Retinal pigment epithelial cell (primary cell): ENCODE measurements at regions not wholly inside any gene's neighbourhood (a gene's known extent, or its start where the extent isn't known, plus 50 kb on each side); places are given as distances from the start of the nearest gene placed in this dataset.

Experiments used
- DNase-seq: peaks from one replicate; pipeline ENCODE4 v3.0.0-alpha.2; 2010; ENCODE audit warnings: low read depth
- H3K4me3 ChIP-seq: 2 replicates; pipeline ENCODE4 v1.5.1; 2011; ENCODE audit warnings: mild to moderate bottlenecking, low read length, control low read depth, moderate library complexity
- TF ChIP-seq, protein P1 (sequence below): conservative IDR thresholded peaks from 2 replicates; pipeline ENCODE4 v1.5.1; 2011; ENCODE audit warnings: low read depth, low read length, control low read depth, inconsistent platforms

GRCh38 chr1:5638582-5638981, 353.6 kb downstream of the NPHP4 start:
- DNase-seq, result no peak
- no peak overlapping the region for H3K4me3 ChIP-seq
- TF ChIP-seq, protein P1, sequence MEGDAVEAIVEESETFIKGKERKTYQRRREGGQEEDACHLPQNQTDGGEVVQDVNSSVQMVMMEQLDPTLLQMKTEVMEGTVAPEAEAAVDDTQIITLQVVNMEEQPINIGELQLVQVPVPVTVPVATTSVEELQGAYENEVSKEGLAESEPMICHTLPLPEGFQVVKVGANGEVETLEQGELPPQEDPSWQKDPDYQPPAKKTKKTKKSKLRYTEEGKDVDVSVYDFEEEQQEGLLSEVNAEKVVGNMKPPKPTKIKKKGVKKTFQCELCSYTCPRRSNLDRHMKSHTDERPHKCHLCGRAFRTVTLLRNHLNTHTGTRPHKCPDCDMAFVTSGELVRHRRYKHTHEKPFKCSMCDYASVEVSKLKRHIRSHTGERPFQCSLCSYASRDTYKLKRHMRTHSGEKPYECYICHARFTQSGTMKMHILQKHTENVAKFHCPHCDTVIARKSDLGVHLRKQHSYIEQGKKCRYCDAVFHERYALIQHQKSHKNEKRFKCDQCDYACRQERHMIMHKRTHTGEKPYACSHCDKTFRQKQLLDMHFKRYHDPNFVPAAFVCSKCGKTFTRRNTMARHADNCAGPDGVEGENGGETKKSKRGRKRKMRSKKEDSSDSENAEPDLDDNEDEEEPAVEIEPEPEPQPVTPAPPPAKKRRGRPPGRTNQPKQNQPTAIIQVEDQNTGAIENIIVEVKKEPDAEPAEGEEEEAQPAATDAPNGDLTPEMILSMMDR, result no peak

DNA sequence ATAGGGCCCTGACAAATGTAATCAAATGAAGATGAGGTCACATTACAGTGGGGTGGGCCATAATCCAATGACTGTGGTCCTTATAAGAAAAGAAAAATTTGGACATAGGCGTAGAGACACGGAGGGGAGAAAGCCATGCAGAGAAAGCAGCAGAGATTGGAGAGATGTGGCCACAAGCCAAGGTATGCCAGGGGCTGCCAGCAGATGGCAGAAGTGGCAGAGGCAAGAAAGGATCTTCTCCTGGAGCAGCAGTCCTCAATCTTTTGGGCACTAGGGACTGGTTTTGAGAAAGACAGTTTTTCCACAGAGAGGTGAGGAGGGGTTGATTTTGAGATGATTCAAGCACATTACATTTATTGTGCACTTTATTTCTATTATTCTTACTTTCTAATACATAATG, 355.1 kb downstream of the NPHP4 start:
- DNase-seq, result no peak

GRCh38 chr1:5634893-5635292, 357.3 kb downstream of the NPHP4 start:
- TF ChIP-seq, protein P1, result no peak
- no peak overlapping the region for H3K4me3 ChIP-seq
- no peak for DNase-seq

More for the DNA sequence above, 355.1 kb downstream of the NPHP4 start:
- no peak overlapping the region for H3K4me3 ChIP-seq
- TF ChIP-seq, protein P1, result peak; percentile 12

DNA sequence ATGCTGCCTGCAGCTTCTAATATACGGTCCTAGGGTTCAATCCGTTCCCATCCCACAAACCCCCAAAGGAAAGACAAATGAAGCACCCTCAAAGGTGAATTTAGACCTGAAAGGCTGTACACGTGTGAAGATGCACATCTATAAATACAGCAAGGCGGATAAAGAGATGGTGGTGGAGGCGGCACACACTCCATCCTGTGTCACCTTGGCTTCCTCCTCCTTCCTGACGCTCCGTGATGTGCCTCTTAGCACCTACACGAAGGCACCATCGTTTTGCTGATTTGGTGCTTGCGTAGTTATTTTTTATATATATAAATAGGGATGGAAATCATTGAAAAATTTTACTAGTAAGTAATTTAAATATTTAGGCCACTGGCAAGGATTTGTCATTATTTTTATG, 359.4 kb downstream of the NPHP4 start:
- no peak for DNase-seq
- TF ChIP-seq, protein P1, result no peak
- H3K4me3 ChIP-seq, result no peak overlapping the region

- TF ChIP-seq, protein P1, result no peak
- DNase-seq, result no peak
- no peak overlapping the region for H3K4me3 ChIP-seq
Measured at GRCh38 chr1:5632224-5632623, 360.0 kb downstream of the NPHP4 start.

DNA sequence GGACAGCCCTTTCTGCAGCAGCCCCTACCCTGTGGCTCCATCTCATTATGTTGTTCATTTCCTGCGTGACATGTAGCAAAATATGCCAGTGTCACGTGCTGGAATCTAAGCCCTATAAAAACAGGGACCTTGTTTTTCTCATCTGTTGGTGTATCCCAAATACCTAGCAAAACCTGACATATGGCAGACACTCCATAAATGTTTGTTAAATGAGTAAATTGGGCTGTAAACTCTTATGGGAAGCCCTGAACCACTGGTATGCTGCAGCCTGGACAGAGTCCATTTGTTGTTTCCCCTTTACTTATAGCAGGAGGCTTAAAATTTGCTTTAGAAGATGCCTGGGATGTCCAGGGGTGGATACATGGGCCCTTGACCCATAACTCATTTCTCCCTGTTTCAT, 363.8 kb downstream of the NPHP4 start:
- TF ChIP-seq, protein P1, result no peak
- no peak overlapping the region for H3K4me3 ChIP-seq
- DNase-seq, result no peak

GRCh38 chr1:5623399-5623798, 368.8 kb downstream of the NPHP4 start:
- DNase-seq, result no peak

More at GRCh38 chr1:5623399-5623798, 368.8 kb downstream of the NPHP4 start:
- H3K4me3 ChIP-seq, result no peak overlapping the region
- TF ChIP-seq, protein P1, result no peak
